HG03039 (cell line): ENCODE measurements at regions not wholly inside any gene's neighbourhood (a gene's known extent, or its start where the extent isn't known, plus 50 kb on each side); places are given as distances from the start of the nearest gene placed in this dataset.
"Not testable (repeated sequence)": the region's sequence is repeated elsewhere in the genome, so short reads cannot be mapped to it uniquely, and the experiment has no call there.

ENCODE experiments used
- ATAC-seq: cut with Tn5 transposase; IDR thresholded peaks from one replicate; pipeline ENCODE4 v1.9.1; 2021; ENCODE audit warnings: mild to moderate bottlenecking, moderate library complexity; ENCODE audit not compliant: unreplicated experiment

DNA sequence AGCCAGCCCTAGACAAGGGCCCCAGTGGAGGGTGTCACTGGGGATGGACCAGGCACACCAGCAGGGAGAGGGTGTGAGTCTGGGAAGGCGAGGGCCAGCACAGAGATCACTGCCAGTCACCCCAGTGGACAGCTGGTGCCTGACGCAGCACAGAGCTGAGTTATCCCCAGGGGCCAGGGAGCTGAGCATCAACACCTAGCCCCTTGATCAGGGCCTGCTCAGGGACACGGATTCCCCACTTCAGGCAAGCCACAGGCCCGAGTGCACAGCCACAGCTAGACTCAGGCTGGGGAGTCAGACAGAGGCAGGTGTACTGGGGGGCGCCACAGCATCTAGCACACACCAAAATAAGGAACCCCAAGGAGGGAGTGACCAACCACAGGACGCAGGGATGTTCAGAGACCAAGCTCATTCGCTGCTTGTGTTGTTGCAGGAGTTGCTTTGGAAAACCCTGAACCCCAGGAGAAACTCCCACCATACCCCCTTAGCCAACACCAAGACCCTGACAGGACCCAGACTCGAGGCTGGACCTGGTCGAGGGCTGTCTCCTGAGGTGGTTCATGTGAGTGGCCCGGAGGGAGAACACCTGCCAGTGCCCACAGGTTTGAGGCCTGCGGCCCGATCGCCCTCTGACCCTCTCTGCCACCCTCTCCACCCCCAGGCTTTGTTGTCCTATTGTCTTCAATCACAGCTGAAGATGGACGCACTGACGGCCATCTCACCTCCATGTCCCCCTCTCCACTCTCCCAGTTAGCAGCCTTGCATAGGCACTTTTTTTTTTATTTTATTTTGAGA is 146.8 kb downstream of the TPRA1 start:
- ATAC-seq: no peak

DNA sequence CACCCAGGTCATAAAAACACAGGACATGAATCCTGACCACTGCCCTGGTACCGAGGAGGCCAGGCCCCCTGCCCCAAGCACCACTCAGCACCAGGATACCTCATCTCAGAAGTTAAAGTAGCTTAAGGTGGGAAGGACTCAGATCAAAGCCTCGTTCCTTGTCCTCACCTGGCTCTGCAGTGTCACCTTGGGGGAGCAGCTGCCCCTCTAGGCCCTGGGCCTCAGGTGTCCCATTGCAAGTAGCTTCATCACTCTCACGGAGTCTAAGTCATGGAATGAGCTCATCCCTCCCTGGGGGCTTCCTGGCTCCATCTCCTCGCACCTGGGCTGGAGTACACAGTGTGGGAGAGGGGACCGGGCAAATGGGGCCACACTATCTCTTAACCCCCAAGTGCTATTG is 148.0 kb downstream of the TPRA1 start:
- ATAC-seq: no peak

DNA sequence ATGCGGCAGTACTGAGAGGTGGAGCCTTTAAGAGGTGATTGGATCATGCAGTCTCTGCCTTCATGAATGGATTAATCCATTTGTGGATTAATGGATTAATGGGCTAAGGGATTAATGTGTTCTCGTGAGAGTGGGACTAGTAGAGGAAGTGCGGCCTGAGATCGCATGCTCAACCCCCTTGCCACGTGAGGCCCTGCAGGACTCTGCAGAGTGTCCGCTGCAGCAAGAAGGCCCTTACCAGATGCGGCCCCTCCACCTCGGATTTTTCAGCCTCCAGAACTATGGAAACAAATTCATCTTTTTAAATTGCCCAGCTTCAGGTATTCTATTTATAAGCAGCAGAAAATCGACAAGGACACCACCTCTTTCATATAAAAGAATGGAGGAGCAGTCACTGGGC is 148.8 kb downstream of the TPRA1 start:
- no peak for ATAC-seq

DNA sequence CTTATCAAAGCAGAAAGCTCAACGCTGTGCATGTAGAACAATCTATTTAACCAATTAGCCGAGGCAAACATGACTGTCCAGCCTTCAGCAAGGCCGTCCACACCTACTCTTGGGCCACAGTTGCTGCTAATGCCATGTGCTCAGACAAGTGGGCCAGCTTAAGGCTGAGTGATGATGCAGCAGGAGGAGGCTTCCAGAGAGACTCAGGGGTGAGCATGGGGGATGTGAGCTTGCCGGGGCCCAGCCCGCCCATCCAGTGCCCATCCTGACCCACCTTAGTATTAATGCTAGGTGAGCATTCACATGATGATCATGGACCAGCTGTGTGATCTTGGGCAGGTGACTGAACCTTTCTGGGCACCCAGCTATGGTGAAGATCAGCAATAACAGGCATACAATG is 150.1 kb downstream of the TPRA1 start:
- no peak for ATAC-seq

DNA sequence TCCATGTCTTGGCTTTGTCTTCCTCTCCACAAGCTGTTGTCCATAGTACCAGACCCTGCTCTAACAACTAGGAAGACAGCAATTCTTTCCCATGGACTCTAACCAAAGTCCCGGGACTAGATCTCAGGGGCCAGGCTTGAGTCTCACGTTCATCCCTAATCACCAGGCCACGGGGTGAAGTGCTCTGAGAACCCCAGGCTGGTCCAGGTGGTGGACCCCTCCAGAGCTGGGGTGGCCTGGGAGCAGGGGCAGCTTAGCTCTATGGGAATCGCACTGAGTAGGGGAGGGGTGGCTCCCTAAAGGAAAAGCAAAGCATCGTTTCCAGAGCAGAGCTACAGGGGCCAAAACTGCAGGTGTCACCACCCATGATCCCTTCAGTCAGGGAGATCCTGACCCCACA is 150.9 kb downstream of the TPRA1 start:
- ATAC-seq: no peak

DNA sequence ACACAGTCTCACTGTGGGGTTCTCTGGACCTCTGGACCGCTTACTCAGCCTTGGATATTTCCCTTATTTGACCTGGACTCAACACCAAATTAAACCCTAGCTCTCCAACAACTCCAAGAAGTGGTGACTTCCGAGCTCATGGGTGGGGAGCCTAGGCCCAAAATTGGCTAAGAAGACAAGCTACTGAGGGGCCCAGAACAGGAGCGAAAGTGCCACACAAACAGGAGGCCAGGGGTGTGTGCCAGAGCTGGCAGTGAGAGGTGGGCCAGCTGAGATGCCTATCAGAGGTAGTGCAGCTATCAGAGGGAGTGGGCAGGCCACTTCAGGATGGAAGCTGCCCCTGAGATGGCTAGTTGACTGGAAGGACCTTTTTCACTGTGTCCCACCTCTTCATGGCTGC is 151.1 kb upstream of the PRR20G start:
- ATAC-seq: no peak

DNA sequence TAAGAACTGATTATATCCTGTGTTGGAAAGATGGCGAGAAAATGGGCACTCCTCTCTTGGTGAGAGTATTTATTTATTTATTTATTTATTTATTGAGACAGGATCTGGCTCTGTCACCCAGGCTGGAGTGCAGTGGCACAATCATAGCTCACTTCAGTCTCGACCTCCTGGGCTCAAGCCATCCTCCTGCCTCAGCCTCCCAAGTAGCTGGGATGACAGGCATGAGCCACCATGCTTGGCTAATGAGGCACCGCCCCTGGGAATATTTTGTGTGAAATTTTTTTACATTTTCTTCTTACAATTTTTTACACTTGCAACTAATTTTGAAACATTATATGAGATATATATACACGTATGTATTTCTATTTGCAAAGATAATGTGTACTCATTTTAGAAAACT is 150.5 kb upstream of the PRR20G start:
- ATAC-seq: no peak

DNA sequence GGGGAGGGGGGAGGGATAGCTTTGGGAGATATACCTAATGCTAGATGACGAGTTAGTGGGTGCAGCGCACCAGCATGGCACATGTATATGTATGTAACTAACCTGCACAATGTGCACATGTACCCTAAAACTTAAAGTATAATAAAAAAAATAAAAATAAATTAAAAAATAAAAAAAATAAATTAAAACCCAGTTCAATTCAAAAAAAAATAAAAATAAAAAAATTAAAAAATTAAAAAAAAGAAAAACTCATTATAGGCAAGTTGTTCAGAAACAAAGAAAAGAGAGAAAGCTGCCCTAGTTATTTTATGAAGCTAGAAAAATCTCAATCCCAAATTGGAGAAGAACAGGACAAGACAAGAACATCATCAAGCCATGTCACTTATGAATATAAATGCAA is 147.5 kb upstream of the PRR20G start:
- not testable (repeated sequence) for ATAC-seq

DNA sequence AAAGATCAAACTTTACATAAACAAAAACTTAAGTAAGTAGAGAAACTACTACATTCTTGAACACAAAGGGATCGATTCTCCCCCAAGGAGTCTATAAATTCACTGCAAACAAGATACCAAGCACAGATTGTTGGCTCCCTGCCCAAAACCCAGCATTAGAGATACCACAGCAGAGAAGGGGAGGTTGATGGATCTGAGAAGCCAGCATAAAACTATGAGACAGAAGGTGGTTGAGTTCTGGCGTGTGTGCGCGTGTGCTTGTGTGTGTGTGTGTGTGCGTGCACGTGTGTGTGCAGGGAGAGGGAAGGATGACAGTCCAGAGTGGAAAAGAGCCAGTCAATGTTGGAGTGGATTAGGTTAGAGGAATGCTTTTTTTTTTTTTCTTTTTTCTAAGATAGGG is 143.2 kb upstream of the PRR20G start:
- no peak for ATAC-seq

DNA sequence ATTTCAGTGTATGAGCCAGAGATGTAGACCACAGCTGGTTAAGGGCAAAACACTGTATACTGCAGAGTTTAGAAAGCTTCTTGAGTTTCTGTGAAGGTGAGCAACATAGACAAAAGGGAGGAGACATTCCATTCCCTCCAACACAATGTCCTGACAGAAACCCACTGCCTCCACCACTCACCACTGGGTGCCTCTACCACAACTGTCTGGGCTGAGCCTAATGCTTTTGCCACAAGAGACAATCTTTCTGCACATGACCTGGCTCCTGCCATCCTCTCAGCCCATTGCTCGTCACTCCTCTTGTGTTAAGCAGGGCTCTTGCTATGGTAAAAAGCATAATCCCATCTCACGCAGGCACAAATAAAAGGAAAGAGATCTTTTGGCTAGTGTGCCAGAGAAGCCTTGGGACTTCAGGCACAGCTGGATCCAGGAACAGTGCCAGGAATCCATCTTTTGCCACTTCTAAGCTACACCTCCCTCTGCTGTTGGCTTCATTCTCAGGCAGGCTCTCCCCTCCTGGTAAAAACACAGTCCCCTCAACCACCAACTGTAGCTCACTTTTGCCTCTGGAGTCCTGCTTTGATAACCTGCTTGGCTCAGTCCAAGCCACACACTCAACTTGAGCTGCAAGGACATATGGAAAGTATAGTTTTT is 140.6 kb upstream of the PRR20G start:
- ATAC-seq: no peak

DNA sequence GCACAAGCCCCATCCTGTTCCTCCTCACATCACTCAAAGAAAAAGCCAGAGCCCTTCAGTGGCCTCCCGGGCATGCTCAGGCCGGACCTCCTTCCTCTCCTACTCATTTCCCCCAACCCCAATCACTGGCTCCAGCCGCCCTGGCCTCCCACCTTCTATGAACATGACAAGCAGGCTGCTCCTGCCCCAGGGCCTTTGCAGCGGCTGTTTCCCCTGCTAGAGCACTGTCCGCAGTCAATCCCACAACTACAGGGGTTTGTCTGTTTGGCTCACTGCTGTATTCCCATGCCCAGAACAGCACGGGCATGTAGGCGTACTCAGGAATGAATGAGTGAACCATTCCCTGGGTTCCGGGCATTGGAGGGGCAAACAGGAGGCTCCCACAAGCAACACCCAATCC is 139.8 kb upstream of the PRR20G start:
- ATAC-seq: no peak

DNA sequence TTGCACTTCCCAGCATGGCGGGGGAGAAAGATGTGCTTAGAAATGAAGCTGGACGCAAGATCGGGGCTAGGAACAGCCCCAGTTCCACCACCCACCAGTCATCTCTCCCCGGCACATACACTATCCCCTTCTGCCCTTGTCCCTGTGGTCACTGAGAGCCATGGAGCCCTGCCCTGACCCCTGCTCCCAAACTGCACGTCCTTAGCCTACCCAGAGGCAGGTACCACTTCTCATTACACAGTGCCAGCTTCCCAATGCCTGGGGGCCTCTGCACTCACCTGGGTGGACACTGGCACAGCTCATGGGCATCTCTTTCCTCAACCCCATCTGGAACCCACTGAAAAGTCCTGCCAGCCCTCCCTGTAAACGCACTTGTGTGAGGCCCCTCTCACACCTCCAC is 139.3 kb upstream of the PRR20G start:
- ATAC-seq: no peak

DNA sequence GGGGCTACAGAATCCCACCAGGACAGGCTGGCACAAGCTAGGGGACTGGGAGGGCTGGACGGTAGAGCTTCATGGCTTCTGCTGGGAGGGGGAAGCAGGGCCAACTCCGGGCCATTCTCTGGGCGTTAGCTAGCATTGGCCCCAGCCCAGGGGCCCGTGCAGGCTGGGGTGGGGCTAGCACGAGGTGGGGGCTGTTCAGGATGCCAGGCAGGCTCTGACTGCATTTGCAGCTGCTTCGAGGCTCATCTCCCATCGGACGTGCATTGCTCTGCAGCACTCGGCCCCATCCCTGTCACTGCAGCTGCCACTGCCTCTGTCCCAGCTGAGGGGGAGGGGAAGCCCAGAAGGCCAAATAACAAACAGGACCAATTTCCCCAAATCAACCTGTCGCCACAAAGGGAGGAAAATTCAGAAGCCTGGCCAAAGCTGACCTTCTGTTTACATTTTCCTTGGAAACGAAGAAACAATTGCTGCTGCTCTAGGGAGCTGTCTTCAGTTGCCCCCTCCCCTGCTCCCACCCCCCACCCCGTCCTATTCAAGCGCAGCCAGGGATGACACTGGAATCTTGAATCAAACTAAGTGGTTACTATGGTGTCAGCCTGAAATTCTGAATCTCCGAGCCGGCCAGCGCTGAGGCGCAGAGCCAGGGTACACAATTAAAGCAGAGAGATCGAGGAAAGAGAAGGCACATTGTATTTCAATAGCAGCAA is 138.8 kb upstream of the PRR20G start:
- ATAC-seq: no peak

DNA sequence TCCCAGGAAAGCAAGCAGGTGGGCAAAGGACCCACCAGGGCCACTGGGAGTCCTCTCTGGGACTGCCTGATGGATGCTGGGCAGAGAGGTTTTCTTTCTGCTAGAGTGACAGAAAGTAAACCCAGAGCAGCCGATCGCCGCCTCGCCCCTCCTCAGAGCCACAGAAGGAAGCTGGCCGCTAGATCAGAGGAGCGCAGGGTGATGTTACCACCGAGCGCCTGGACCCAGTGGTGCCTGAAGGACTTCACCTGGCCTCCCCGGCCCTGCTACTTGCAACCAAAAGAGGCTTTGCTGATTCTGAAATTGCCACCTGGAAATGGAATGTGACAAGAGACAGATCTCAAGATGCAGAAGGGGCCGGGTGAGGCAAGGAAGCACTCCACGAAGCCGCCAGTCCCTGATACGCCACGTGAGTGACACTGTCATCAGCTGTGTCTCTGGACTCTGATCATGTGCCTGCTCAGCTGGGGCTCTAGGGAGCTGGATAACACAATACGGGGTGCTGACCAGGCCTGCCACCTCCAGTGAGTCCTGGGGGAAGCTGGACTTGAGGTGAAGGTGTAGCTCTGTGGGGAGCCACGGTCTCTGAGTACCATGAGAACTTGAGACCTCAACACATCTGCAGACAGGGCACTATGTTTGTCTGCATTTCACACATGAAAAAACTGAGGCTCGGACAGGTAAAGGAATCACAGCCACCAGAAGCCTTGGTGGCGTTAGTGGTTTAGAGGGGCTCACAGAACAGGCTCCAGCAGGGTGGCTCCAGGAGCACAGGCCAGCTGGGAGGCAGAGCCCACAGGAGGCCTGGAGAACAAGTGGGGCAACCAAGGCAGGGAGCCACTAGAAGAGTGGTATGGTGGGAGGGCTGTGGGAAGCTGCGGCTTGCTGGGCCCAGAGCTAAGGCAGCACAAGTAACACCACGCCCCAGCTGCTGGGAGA is 137.9 kb upstream of the PRR20G start:
- ATAC-seq: no peak

DNA sequence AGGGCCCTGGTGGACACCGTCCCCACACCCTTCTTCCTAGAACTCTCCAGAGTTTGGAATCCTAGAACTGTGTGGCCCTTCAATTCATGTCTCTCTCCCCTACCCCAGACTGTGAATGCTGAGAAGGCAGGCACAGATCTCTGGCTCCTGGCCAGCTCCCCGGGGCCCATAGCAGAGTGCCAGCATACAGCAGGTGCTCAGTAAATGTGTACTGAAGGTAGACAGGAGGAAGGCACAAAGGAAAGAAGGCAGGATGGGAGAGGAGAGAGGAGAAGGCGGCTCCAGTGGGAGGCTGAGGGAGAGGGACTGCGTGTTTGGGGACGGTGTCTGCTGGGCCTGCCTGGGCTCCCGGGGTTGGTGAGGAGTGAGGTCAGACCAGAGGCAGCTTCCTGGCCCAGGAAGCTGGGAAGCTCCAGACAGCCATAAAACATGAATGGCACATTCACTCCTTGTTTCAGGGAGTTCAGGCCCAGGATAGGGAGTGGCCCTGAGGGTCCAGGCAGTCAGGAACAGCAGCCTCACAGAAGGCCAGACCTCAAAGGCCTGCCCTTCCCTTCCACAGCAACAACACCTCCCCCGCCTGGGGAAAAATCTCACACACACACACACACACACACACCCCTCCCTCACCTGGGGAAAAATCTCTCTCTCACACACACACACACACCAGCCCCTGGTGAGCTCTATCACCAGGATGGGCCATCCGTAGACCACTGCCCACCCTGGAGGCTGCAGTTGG is 137.1 kb upstream of the PRR20G start:
- no peak for ATAC-seq

DNA sequence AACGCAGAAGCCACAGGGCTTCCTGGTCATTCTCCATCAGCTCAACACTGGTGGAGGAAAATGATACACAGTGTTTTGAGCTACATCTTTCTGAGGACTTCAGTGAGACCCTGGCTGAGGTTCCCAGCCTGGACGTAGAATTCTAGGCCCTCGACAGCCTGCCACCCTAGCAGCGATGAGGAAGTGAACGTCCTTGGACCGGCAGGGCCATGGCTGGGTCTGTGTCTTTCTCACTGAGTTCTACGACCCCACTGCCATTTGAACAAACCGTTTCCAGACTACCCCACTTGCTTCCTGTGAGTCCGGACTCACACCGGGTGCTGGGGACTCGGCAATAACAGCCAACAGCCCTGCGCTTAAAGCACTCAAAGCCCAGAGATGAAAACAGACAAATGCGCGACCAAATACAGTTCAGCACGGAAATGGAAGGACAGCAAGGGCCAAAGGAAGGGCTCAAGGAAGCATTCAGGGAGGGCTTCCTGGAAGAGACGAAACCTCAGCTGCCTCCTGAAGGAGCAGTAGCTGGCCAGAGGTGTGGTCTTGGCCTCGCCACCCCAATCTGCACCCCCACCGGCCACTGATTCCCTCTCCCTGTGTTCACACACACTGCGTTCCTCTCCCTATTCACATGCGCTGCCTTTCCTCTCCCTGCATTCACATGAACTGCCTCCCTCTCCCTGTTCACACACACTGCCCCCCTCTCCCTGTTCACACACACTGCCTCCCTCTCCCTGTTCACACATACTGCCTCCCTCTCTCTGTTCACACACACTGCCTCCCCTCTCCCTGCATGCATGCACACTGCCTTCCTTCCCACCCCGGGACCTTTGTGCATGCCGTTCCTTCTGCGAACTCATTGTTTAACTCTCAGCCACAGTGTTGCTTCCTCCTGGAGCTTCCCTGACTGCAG is 136.3 kb upstream of the PRR20G start:
- ATAC-seq: no peak

DNA sequence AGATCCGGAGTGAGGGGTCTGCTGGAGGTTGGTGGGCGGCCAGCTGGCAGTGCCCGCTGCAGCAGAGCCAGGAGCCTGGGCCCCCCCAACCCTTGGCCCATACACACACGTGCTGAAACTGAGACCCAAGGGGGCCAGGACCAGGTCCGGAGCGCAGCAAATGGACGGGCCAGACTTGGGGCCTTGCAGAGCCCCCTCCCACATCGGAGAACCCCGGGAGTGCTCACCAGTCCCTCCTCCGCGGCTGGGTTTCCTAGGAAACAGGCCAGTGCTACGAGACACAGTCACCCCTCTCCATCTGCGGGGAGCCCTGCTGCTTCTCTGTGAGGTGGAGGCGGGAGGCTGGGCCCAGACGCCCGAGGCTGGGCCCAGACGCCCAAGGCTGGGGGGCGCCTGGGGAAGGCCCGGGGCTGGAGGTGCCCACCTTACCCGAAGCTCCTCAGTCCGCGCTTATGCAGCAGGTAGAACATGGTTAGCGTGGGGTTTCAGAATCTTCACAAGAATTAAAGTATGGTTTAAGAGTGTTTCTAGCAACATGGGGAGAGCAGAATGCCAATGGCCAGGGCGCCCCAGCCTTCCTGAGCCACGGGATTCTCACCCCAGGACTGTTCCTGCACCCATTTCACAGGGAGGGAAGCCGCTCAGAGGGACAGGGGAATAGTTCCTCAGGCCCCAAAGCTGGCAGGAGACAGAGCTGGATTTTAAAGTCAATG is 135.0 kb upstream of the PRR20G start:
- ATAC-seq: no peak

DNA sequence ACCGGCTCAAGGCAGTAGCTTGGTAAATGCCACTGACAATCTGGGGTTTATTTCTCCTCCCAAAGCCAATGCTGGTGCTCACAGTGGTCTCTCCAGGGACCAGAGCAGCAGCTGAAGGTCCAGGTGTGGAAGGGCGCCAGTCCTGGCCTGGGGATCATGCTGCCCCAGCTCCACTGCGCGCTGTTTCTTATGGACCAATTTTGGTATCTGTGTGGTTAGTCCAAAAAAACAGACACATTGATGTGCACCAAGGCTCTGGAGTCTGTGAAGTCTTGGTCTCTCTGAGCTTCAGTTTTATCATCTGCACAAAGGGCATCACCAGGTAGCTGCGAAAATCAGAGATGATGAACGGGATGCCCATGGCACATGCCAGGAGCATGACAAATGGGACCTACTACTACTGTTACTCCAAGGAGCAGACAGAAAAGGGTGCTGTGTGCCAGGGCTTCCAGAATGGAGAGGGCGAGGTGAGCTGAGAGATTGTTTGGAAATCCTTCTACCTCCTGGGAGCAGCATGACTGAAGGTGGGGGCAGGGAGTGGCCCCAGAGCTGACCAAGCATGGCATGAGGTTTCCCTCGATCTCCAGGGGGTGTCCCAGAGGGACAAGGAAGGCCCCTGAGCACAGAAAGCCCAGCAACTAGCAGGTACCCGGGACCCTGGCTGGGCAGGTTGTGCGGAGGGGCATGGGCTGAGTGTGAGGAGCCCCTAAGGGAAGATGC is 134.3 kb upstream of the PRR20G start:
- no peak for ATAC-seq
